Activated T-cell treated with anti-CD3 and anti-CD28 coated beads, Interleukin-2, amount 50 U/mL, for 24 hours (primary cell): ENCODE measurements at regions not wholly inside any gene's neighbourhood (a gene's known extent, or its start where the extent isn't known, plus 50 kb on each side); places are given as distances from the start of the nearest gene placed in this dataset.
"Not testable (repeated sequence)": the region's sequence is repeated elsewhere in the genome, so short reads cannot be mapped to it uniquely, and the experiment has no call there.

Source experiments
- DNase-seq: peaks from one replicate; pipeline ENCODE4 v3.0.0-alpha.2; 2020
- H3K27ac Mint-ChIP-seq: 2 replicates; pipeline ENCODE4 v1.8.0; 2020; ENCODE audit warnings: mild to moderate bottlenecking, mixed read lengths
- H3K27me3 Mint-ChIP-seq: 2 replicates; pipeline ENCODE4 v1.8.0; 2020; ENCODE audit warnings: mixed read lengths
- H3K36me3 Mint-ChIP-seq: 2 replicates; pipeline ENCODE4 v1.8.0; 2020; ENCODE audit warnings: low read depth, mixed read lengths
- H3K4me1 Mint-ChIP-seq: 2 replicates; pipeline ENCODE4 v1.8.0; 2020; ENCODE audit warnings: low read depth, mixed read lengths
- H3K4me3 Mint-ChIP-seq: 2 replicates; pipeline ENCODE4 v1.8.0; 2020; ENCODE audit warnings: mild to moderate bottlenecking, moderate library complexity, mixed read lengths
- H3K9me3 Mint-ChIP-seq: 2 replicates; pipeline ENCODE4 v1.8.0; 2020; ENCODE audit warnings: mixed read lengths

- not testable (repeated sequence) for H3K4me3 Mint-ChIP-seq, DNase-seq, H3K36me3 Mint-ChIP-seq, H3K27ac Mint-ChIP-seq, H3K9me3 Mint-ChIP-seq, H3K4me1 Mint-ChIP-seq
- H3K27me3 Mint-ChIP-seq = peaks cover 10% of the 10 kb centered on the region
Measured at GRCh38 chr12:9284197-9284596, 76.0 kb upstream of the PZP start.

GRCh38 chr12:9283346-9284095, 75.3 kb upstream of the PZP start:
- H3K27me3 Mint-ChIP-seq = peaks cover 11% of the 10 kb centered on the region
- H3K9me3 Mint-ChIP-seq = not testable (repeated sequence)

GRCh38 chr12:9276990-9277389, 68.8 kb upstream of the PZP start:
- Mint-ChIP-seq H3K27ac (no peak overlapping the region), H3K9me3 (no peaks in the 10 kb centered on the region), H3K36me3 (no peaks in the 10 kb centered on the region), H3K27me3 (peaks cover 19% of the 10 kb centered on the region), H3K4me3 (no peak overlapping the region), H3K4me1 (no peaks in the 10 kb centered on the region)
- no peak for DNase-seq

More at GRCh38 chr12:9283346-9284095, 75.3 kb upstream of the PZP start:
- DNase-seq = peak; percentile 76
- not testable (repeated sequence) for H3K4me1 Mint-ChIP-seq, H3K36me3 Mint-ChIP-seq
- peak overlapping the region; percentile 81 for H3K27ac Mint-ChIP-seq
- H3K4me3 Mint-ChIP-seq = peak overlapping the region; percentile 74

GRCh38 chr12:9273276-9273675, 65.1 kb upstream of the PZP start:
- Mint-ChIP-seq H3K27me3 (peaks cover 6% of the 10 kb centered on the region), H3K4me1 (no peaks in the 10 kb centered on the region), H3K4me3 (no peak overlapping the region), H3K36me3 (no peaks in the 10 kb centered on the region), H3K9me3 (no peaks in the 10 kb centered on the region), H3K27ac (no peak overlapping the region)
- no peak for DNase-seq

- Mint-ChIP-seq H3K27ac (no peak overlapping the region), H3K9me3 (no peaks in the 10 kb centered on the region), H3K4me1 (no peaks in the 10 kb centered on the region), H3K27me3 (peaks cover under 1% of the 10 kb centered on the region), H3K36me3 (no peaks in the 10 kb centered on the region), H3K4me3 (no peak overlapping the region)
- no peak for DNase-seq
Measured at GRCh38 chr12:9271875-9272274, 63.7 kb upstream of the PZP start.

GRCh38 chr12:9264546-9264945, 56.4 kb upstream of the PZP start:
- no peak overlapping the region for H3K27ac Mint-ChIP-seq

GRCh38 chr12:9260931-9261330, 52.7 kb upstream of the PZP start:
- no peak overlapping the region for H3K4me3 Mint-ChIP-seq
- H3K27ac Mint-ChIP-seq = no peak overlapping the region
- H3K36me3 Mint-ChIP-seq = no peaks in the 10 kb centered on the region
- H3K9me3 Mint-ChIP-seq = no peaks in the 10 kb centered on the region
- DNase-seq = no peak
- H3K27me3 Mint-ChIP-seq = no peaks in the 10 kb centered on the region
- peaks cover 4% of the 10 kb centered on the region for H3K4me1 Mint-ChIP-seq

More at GRCh38 chr12:9264546-9264945, 56.4 kb upstream of the PZP start:
- H3K9me3 Mint-ChIP-seq = no peaks in the 10 kb centered on the region
- no peaks in the 10 kb centered on the region for H3K36me3 Mint-ChIP-seq
- no peak overlapping the region for H3K4me3 Mint-ChIP-seq
- H3K27me3 Mint-ChIP-seq = no peaks in the 10 kb centered on the region
- no peak for DNase-seq
- no peaks in the 10 kb centered on the region for H3K4me1 Mint-ChIP-seq

GRCh38 chr12:9258676-9259075, 50.5 kb upstream of the PZP start:
- no peak for DNase-seq
- Mint-ChIP-seq H3K4me3 (no peak overlapping the region), H3K9me3 (no peaks in the 10 kb centered on the region), H3K36me3 (no peaks in the 10 kb centered on the region), H3K27ac (no peak overlapping the region), H3K4me1 (peaks cover 4% of the 10 kb centered on the region), H3K27me3 (no peaks in the 10 kb centered on the region)
